Loucy (cell line): ENCODE measurements at regions not wholly inside any gene's neighbourhood (a gene's known extent, or its start where the extent isn't known, plus 50 kb on each side); places are given as distances from the start of the nearest gene placed in this dataset.

Source experiments
- CTCF ChIP-seq: fragments of 200-600 bp; sonication (generic); conservative IDR thresholded peaks from 2 replicates; pipeline ENCODE4 v1.5.1; 2014; ENCODE audit warnings: mild to moderate bottlenecking, antibody characterized with exemption, low read length
- EZH2phosphoT487 ChIP-seq: fragments of 200-600 bp; IDR thresholded peaks from 2 replicates; pipeline ENCODE4 v1.6.1; 2018; ENCODE audit warnings: antibody characterized with exemption, mild to moderate bottlenecking, moderate library complexity, borderline replicate concordance

- TF ChIP-seq CTCF = no peak
- TF ChIP-seq EZH2phosphoT487 = no peak
These were observed 417.0 kb upstream of the SLC35B3 start for GRCh38 chr6:8852332-8852731.
